ENCODE measurements at regions not wholly inside any gene's neighbourhood (a gene's known extent, or its start where the extent isn't known, plus 50 kb on each side); places are given as distances from the start of the nearest gene placed in this dataset.
A peak's percentile ranks its signal among the peaks of the same experiment; 100 is the strongest.

DNA sequence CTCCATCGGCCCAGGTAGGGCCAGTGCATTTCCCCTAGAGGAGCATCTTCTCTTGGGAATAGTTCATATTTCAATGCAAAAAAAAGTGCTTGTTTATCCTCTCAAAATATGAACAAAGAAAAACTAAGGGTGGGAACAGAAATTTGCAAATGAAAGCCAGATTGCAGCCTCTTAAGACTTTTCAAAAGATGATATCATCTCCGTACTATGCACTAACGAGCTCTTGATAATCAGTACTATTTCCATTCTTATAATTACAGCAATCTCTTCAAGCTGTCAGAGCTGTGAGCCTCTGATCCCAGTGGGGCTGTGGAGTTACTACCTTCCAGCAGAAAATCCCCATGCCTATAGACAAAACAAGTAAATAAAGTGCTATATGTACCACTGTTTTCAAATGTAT lies 77.1 kb downstream of the SOD2 start:
- H3K27ac ChIP-seq, result no peak overlapping the region
- H3K27me3 ChIP-seq, result no peaks in the 10 kb centered on the region
- H3K4me1 ChIP-seq, result no peaks in the 10 kb centered on the region
- no peak for TF ChIP-seq POLR2A (IDR thresholded peaks at IDR 0.05)
- TF ChIP-seq, protein P1, sequence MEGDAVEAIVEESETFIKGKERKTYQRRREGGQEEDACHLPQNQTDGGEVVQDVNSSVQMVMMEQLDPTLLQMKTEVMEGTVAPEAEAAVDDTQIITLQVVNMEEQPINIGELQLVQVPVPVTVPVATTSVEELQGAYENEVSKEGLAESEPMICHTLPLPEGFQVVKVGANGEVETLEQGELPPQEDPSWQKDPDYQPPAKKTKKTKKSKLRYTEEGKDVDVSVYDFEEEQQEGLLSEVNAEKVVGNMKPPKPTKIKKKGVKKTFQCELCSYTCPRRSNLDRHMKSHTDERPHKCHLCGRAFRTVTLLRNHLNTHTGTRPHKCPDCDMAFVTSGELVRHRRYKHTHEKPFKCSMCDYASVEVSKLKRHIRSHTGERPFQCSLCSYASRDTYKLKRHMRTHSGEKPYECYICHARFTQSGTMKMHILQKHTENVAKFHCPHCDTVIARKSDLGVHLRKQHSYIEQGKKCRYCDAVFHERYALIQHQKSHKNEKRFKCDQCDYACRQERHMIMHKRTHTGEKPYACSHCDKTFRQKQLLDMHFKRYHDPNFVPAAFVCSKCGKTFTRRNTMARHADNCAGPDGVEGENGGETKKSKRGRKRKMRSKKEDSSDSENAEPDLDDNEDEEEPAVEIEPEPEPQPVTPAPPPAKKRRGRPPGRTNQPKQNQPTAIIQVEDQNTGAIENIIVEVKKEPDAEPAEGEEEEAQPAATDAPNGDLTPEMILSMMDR (IDR thresholded peaks at IDR 0.05), result no peak
- intact Hi-C loops (cut with DNase I), result no loop called here
- peaks cover 0 to 30% (median 15%) of the 10 kb centered on the region in 12 donors for H3K9me3 ChIP-seq
- H3K4me3 ChIP-seq, result no peak overlapping the region
- H3K36me3 ChIP-seq, result peaks cover 0 to 6% (median 0%) of the 10 kb centered on the region in 9 donors
- 39 to 56% (median 48%) methylated on average over 3 of the region's 3 CpGs for WGBS, 4 donors
- no peak for DNase-seq
- ATAC-seq, result no peak

DNA sequence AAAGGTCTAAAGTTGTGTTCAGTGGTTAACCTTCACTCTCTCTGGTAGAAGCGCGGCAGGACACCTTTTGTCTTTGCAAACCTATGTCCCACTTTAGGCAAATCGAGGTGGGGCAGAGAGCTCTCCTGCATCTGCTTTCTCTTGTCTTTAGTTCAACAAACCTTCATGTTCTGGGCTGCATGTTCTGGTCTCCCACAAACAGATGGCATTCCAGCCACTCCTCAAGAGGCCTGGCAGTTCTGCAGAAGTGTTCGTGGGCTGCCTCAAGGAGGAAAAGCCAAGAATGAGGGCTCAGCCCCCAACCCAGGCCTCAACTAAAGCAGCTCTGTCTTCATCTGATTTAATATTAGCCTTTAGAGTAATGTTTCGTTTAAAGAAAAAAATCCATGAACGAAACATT lies 82.2 kb downstream of the SOD2 start:
- Histone ChIP-seq H3K27ac (no peak overlapping the region), H3K4me3 (no peak overlapping the region), H3K4me1 (peaks cover 0 to 10% (median 0%) of the 10 kb centered on the region in 12 donors), H3K27me3 (no peaks in the 10 kb centered on the region), H3K9me3 (peaks cover 0 to 29% (median 2%) of the 10 kb centered on the region in 12 donors), H3K36me3 (no peaks in the 10 kb centered on the region)
- intact Hi-C loops (cut with DNase I), result no loop called here
- ATAC-seq, result no peak
- no peak for TF ChIP-seq POLR2A (IDR thresholded peaks at IDR 0.05)
- TF ChIP-seq, protein P1 (IDR thresholded peaks at IDR 0.05), result no peak
- no peak for DNase-seq
- WGBS, 4 donors, result 88 to 92% (median 90%) methylated on average over 6 of the region's 6 CpGs

DNA sequence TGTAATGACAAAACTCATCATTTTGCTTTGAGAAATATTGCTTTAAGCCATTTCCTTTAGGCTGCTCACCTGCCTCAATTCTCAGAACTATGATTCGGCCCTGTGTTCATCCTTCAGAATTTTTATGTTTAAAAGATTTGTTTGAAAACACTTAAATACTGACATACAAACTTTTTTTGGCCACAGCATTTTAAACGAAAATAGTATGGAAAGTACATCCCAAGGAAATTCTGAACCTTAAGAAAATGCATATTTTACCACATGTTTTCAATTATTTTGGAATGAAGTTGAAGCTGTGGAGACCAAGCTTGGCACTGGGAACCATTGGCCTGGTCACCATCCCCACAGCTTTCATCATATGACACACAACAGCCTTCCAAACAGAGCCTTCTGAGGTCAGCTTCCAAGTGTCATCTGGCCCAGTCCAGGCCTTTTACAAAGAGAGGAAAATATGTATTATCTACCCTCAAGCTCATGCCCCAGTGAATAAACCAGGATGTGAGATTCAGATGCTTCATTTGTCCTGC lies 83.3 kb downstream of the SOD2 start:
- no peaks in the 10 kb centered on the region for H3K27me3 ChIP-seq
- no peaks in the 10 kb centered on the region for H3K36me3 ChIP-seq
- intact Hi-C loops (cut with DNase I), result no loop called here
- ATAC-seq (peak in 2 of 4 donors; percentile 46 to 70), DNase-seq (peak in 2 of 5 donors; percentile 36 to 37)
- H3K27ac ChIP-seq, result peak overlapping the region in 3 of 12 donors; percentile 17 to 46 (median 29)
- 51 to 56% (median 53%) methylated on average over 2 of the region's 2 CpGs for whole genome bisulfite sequencing, 4 donors
- no peak overlapping the region for H3K4me3 ChIP-seq
- peaks cover 0 to 22% (median 0%) of the 10 kb centered on the region in 12 donors for H3K9me3 ChIP-seq
- H3K4me1 ChIP-seq, result peaks cover 0 to 10% (median 0%) of the 10 kb centered on the region in 12 donors
- TF ChIP-seq, protein P1 (IDR thresholded peaks at IDR 0.05), result no peak
- TF ChIP-seq POLR2A (IDR thresholded peaks at IDR 0.05), result no peak

DNA sequence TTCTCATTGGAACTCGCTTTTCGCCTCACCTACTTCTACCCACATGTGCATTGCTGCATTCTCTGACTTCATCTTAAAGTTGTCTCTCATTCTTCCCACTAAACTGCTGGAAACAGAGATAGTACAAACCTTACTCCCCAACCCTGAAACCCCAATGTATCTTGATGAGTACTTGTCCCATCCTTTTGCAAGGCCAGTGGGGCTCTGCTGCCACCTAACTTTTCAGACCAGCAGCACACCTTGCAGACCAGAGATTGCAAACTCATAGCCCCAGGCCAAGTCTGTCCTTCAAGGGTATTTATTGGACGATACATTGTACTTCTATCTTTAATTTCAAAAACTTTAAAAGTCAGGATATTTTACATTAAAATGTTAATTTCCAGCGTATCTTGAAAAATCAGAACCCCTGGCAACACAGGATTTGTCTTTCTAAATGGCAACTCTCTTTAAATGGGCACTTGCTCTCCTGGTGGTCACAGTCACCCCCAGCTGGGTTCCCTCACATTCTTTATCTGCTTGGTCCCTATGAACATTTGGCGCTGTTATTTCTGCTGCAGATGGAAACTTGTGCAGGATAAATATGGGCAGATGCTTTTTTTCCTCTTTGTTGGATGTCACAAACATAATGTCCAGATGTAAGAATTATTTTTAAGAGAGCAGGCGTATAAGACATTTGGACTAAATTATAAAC lies 83.9 kb downstream of the SOD2 start:
- Histone ChIP-seq H3K4me3 (no peak overlapping the region), H3K36me3 (no peaks in the 10 kb centered on the region), H3K4me1 (peaks cover 0 to 10% (median 0%) of the 10 kb centered on the region in 12 donors), H3K9me3 (peaks cover 0 to 19% (median 0%) of the 10 kb centered on the region in 12 donors), H3K27me3 (no peaks in the 10 kb centered on the region), H3K27ac (peak overlapping the region in 2 of 12 donors; percentile 29 to 46)
- TF ChIP-seq, protein P1 (IDR thresholded peaks at IDR 0.05), result peak in 5 of 12 donors; percentile 10 to 37 (median 33)
- TF ChIP-seq POLR2A (IDR thresholded peaks at IDR 0.05), result no peak
- ATAC-seq (peak in 1 of 4 donors; percentile 30), DNase-seq (no peak)
- intact Hi-C loops (cut with DNase I), result no loop called here
- 54 to 63% (median 59%) methylated on average over 6 of the region's 6 CpGs for WGBS, 4 donors
